ENCODE measurements at regions not wholly inside any gene's neighbourhood (a gene's known extent, or its start where the extent isn't known, plus 50 kb on each side); places are given as distances from the start of the nearest gene placed in this dataset.
"Not testable (repeated sequence)": the region's sequence is repeated elsewhere in the genome, so short reads cannot be mapped to it uniquely, and the experiment has no call there.

DNA sequence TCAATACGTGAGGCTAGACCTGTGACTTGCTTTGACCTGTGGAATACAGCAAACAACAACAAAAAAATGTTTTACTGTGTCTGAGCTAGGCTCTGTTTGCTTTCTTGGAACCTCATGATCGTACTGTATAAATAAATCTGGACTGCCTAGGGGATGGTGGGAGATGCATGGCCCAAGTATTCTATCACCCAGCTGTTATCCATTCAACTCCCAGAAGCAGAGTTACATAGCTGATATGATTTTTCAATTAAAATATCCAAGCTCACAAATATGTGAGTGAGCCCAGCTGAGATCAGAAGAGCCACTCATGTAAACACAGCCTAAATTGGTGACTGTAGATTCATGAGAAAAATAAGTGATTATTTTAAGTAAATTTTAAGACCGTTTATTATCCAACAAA lies 154.1 kb upstream of the THUMPD2 start:
- no peak for DNase-seq (ENCODE audit: low read depth in 4 of 4, low spot score in 2 of 4)

DNA sequence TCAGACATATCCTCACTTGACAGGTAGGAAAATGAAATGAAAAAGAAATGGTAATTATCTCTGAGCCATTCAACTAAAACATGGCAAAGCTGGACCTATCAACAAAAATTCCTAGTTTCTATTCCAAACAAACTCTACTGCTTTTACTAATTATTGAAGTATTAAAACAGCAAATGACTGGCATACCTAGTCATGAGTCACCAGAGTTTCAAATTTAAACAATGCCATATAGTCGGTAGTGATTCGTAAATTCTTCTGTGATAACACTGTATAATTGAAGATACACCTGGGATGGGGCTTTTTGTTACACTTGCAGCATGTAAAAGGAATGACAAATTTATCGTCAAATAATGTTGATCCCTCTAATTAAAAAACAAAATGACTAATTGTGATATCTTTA lies 153.1 kb upstream of the THUMPD2 start:
- DNase-seq (ENCODE audit: low read depth in 4 of 4, low spot score in 2 of 4), result no peak

DNA sequence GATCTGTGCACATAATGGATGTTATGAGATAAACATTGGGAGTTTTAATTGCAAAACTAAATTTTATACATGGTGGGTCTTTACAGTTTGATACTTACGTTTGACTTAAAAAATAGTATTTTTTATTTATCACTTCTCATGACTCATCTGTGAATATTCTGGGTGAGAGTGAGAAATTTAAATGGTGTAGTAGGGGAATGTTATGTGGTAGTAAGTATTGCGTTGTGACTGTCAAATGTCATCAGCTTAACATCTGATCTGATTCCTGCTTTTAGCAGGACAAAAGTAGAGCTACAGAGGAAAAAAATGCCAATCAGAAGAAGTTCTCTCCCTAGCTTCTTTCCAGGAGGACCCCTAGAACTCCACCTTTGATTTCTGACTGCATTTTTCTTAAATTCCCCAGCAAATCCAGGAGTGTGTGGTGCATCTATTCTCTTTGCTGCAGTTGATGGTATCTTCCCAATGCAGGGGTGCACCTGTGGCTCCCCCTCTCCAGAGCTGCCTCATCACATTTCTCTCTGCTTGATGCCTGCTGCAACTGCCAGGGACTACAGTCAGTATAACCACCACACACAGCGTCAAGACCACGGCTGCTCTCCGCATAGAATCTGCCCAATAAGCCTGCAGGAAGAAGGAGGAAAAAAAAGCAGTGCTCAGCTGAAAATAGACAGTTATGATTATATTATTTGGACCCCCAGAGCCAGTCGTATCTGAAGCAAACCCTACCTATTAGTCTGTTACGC lies 151.3 kb upstream of the THUMPD2 start:
- no peak for DNase-seq (ENCODE audit: low read depth in 4 of 4, low spot score in 2 of 4)

DNA sequence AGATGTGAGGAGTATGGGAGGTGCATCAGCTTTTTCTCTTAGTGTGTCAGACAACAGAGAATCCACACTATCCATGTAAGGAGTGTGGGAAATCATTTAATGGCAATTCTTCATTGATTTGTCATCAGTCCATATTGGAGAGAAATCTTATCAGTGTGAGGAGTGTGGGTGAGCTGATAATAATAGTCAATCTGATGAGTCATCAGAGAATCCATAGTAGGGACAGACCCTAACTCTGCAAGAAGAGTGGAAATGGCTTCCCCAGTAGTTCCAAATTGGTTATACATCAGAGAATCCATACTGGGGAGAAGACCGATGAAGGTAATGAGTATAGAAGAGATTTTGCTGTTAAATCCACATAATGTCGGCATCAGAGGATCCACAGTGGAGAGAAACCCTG lies 150.5 kb upstream of the THUMPD2 start:
- no peak for DNase-seq (ENCODE audit: low read depth in 4 of 4, low spot score in 2 of 4)

DNA sequence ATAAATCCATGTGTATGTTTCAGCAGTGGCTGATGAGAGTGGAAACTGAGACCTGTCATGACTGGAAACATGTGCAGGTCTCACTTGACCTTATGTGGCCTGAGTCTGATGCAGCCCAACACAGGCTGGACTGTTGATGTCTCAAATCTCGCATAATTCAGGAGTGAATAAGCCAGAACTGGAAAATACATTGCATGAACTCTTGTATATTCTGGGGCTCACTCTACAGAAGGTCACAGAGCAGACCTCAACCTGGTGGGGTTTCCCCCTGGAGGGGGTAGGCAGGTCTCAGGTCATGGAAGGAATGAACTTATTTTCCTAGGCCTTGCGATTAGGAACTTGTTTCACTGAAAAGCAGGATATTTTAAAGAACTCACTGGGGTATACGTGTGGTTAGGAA lies 146.3 kb upstream of the THUMPD2 start:
- DNase-seq (ENCODE audit: low read depth in 4 of 4, low spot score in 2 of 4), result no peak

DNA sequence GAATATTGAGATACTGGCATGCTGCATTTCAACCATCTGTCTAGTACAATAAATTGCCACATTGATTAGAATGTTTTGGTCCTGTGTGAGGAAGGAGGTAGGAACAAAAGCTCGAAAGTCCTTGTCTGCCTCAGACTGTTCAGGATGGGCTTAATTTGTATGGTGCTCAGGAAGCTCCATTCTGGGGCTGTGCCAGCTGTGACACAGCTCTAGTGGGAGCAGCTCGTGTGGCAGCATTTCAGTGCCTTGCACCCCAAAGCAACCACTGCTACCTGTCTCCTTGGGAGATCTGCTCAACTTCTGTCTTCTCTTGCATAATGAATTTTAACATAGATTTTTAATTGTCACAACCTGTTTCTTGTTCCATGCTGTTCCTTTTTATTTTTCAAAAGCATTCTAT lies 144.4 kb upstream of the THUMPD2 start:
- no peak for DNase-seq (ENCODE audit: low read depth in 4 of 4, low spot score in 2 of 4)

DNA sequence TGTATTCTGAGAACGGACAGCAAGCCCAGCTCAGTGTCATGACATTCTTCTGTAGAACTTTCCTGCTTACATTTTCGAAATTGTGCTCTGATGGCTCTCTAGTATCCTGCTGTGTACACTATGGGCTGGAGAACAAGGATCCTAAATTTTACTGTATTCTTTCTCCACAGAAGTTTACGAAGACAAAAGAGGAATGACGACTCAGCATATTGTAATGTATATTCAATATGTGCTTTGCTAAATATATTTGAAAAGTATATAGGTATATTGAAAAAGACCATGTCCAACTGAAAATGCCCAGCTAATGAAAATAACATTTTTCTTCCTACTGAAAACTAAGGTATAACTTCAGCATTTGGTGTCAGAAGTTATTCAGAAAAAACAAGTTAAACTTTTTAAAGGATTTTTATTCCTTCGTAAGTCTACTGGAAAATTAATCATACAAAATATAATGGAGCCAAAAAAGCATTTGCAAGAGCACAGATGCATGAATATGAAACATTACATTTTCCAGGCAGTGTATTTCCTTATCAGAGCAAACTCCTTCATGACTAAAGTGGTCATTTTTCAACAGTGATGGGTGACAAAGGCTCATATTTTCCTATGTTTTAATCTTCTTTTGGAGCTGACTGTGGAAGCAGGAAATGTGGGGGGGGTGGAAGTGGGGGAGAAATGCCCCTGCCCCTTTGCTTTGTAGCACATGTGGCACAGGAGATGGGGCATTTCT lies 143.8 kb upstream of the THUMPD2 start:
- no peak for DNase-seq (ENCODE audit: low read depth in 4 of 4, low spot score in 2 of 4)

DNA sequence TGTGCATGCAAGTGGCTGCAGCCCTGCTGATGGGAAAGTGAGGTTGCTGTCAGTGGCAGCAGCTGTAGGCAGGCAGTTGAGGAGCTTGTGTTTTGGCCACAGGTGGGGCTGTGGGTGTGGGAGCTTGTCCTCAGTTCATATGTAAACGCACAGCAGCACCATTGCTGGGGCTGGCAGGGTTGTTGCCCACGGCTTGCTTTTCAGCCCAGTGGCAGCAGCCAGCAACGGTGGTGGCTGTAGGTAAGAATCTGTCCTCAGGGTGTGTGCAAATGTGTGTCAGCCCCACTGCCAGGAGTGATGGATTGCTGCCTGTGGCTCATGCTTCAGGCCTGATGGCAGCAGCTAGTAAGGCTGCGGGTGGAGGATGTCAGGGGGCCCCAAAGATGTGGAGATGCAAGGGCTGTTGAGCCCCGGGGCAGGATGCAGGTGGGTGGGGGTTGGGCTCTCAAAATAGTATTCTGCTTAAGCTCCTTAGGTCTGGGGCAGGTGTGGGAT lies 141.3 kb upstream of the THUMPD2 start:
- no peak for DNase-seq (ENCODE audit: low read depth in 4 of 4, low spot score in 2 of 4)

DNA sequence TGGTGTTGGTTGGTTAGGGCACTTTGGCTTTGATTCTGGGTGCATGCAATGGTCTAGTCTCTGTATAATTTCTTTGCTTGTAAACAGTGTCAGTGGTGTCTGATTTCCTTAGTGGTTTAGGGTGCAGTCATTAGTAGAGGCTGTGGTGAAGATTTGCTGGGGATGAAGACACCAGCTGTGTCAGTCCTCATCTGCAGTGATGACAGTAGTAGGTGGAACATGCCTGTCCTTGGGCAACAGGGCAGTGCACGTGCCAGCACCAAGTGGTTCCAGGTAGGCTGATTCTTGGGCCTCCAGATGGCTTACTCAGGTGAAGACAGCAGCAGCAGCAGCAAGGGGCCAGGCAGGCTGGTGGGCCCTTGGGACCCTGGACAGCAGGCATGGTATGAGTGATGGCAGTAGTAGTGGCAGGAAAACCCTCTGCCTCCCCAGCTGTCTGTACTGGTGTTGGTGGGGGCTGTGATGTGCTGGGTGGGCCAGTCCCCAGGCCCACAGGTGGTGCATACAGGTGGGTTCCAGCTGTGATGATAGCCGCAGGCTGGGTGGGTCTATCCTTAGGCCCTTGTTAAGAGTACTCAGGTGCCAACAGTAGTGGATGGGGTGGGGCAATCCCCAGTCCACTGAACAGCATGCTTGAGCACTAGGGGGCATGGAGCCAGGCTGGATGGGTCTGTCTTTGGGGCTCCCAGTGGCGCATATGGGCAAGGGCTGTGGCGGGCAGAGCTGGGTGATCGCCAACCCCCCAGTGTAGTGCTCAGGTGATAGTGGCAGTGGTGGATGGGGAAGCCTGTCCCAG lies 140.7 kb upstream of the THUMPD2 start:
- no peak for DNase-seq (ENCODE audit: low read depth in 4 of 4, low spot score in 2 of 4)

DNA sequence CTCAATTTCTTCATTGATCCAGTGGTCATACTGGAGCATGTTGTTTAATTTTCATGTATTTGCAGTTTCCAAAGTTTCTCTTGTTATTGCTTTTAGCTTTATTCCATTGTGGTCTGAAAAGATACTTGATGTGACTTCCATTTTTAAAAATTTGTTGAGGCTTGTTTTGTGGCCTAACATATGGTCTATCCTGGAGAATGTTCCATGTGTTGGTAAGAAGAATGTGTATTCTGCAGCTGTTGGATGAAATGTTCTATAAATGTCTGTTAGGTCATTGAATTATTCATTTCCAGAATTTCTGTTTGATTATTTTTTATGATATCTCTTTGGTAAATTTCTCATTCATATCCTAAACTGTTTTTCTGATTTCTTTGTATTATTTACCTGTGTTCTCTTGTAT lies 139.8 kb upstream of the THUMPD2 start:
- no peak for DNase-seq (ENCODE audit: low read depth in 4 of 4, low spot score in 2 of 4)

DNA sequence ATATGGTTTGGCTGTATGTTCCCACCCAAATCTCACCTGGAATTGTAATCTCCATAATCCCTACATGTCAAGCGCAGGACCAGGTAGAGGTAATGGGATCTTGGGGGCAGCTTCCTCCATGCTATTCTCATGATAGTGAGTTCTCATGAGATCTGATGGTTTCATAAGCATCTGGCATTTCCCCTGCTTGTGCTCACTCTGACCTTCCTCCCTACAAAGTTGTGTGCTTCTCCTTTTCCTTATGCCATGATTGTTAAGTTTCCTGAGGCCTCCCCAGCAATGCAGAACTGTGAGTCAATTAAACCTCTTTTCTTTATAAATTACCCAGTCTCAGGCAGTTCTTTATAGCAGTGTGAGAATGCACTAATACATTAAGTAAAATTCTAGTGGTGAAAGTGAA lies 138.3 kb upstream of the THUMPD2 start:
- DNase-seq (ENCODE audit: low read depth in 4 of 4, low spot score in 2 of 4), result not testable (repeated sequence)

DNA sequence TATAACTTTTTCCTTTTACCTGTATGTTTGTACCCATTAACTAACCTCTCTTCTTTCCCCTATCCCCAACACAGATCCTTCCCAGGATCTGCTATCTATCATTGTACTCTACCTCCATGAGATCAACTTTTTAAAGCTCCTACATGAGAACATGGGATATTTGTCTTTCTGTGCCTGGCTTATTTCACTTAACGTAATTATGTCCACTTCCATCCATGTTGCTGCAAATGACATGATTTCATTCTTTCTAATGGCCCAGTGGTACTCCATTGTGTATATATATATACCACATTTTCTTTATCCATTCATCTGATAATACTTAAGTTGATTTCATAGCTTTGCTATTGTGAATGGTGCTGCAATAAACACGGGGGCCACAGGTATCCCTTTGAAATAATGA lies 135.9 kb upstream of the THUMPD2 start:
- no peak for DNase-seq (ENCODE audit: low read depth in 4 of 4, low spot score in 2 of 4)

DNA sequence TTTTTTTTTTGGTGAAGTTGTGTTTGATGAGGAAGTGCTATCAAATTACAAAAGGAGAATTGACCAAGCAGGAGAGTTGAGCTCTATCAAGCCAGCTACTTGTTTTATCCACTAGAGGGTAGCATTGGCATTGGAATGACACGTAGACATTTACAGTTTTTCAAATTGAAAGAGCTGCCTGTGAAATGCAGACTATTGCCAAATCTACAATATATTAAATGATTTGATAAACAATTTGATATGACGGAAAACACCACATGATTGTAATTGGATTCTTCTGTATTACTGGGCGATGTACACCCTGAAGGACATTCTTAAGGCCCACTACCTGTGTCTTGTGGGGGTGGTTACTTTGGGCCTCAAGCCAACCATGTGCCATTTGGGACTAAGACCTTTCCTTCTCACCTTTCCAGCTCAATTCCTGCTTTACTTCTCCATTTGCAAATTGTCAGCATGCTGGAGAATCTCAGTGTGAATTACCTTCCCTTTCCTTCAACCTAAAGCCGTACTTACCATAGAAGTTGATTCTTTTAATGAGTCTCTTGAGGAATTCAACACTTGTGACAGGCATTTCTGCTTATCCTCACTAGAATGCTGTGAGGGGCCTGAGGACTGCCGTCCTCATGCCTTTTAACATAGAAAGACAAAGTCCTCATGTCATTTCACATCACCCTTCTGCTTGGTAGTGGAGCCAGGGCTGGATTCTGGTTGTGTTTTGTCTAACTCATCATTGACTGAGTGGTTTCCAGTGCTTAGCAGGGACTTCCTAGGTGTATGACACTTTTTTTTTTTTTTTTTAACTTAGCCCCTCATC lies 134.8 kb upstream of the THUMPD2 start:
- DNase-seq (ENCODE audit: low read depth in 4 of 4, low spot score in 2 of 4), result peak; percentile 52 to 70 (median 65)

DNA sequence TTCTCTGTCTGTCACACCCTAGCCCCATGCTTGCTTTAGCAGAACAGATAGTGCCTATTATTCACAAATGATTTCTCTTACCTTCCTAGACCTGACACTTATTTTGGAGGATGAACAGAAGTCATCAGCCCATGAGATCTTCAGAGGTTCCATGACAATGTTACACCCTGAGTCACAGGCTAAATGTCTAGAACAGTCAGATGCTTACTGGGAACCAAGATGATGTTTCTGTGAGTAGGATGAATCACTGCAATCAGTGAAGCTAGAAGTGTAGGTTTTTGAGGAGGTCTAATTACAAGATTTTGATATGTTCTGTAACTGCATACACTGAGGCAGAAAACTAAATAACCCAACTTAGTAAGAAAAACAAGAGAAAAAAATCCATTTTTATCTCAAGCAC lies 123.0 kb upstream of the THUMPD2 start:
- DNase-seq (ENCODE audit: low read depth in 4 of 4, low spot score in 2 of 4), result no peak

DNA sequence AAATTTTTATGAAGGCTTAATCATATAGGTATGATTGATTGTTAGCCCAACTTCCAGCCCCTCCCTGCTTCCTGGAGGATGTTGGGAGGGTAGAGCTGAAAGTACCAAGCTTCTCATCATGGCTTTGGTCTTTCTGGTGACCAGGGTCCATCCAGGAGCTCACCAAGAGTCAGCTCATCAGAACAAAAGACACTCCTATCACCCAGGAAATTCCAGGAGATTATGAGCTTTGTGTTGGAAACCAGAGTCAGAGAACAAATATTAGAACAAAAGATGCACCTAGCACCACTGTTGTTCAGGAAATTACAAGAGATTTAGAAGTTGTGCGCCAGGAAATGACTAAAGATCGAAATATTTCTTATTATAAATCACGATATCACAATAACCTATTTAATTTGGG lies 119.9 kb upstream of the THUMPD2 start:
- no peak for DNase-seq (ENCODE audit: low read depth in 4 of 4, low spot score in 2 of 4)

DNA sequence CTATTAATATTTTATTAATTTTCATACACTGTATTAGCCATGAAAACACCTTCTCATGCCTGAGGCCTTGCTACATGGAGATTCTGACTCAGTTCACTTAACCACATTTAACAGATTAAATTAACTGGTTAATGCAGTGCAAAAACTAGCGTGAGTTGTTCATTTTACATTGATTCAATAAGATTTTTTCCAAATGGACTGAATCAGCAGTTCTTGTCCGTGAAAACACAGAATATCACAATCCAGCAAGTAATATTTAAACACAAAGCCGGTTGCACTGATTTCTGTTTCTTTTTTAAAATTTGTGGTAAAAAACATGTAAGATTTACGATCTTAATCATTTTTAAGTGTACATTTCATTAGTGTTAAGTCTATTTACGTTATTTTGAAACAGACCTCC lies 118.2 kb upstream of the THUMPD2 start:
- no peak for DNase-seq (ENCODE audit: low read depth in 4 of 4, low spot score in 2 of 4)

DNA sequence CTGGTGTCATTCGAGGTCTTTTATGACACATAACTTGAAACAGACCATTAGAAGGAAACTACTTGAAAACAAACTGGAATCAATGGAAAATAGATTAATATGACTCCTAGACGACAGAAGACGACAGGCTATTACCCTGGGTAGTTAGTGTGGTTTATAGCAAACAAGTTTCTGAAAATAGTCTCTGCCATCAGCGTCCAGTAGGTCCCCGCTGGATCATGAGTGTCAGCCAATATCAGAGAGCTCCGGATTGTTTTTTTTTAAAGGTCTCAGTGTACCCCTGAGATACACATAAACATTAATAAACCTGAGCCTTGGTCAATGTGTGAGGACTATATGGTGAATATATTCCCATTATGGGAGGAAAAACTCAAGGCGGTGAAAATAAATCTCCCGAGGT lies 115.0 kb upstream of the THUMPD2 start:
- DNase-seq (ENCODE audit: low read depth in 4 of 4, low spot score in 2 of 4), result no peak

DNA sequence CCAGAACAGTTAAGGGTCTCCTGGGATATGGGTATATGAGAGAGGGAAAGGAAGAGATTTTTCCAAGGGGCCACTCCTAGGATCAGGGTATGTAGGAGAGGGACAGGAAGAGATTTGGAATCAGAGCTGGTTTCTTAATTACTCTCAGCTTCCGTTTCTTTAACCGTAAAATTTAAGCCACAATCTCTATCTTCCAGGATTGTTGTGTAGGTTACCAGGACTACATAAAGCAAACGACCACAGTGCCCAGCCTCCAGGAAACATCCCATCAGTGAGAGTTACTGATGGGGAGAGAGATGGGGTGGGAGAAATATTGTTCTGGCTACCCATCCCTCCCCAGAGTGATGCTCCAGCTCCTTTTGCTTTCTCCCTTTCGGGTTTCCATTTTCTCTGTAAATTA lies 114.6 kb upstream of the THUMPD2 start:
- no peak for DNase-seq (ENCODE audit: low read depth in 4 of 4, low spot score in 2 of 4)

DNA sequence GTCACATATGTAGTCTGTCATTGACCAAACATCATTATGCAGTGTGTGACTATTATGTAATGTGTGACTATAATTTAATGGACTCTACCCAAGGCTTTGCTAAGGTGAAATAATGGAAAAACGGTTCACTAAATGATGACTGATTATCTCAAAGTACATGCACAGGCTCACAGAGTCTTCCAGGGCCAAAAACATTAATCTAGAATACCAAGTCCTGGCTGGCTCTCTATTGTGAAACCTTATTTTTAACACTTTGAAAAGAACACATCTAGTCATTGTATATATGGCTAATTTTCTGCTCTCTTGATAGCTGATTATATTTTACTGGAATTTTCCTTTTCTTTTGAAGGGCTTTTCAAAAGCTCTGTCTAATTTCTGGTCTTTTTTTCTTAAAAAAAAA lies 102.9 kb upstream of the THUMPD2 start:
- no peak for DNase-seq (ENCODE audit: low read depth in 4 of 4, low spot score in 2 of 4)

DNA sequence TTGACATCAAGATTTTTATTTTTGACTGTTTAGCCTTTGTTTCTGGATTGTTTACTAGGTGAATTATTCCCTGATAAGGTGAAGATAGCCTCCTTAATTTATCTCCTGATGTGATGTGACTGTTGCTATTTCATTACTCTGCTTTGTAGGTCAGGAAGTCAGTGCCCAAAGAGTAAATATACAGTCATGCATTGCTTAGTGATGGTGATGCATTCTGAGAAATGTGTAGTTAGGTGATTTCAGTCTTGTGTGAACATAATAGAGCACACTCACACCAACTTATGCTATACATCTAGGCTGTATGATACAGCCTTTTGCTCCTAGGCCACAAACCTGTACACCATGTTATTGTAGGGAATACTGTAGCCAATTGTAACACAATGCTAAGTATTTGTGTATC lies 102.4 kb upstream of the THUMPD2 start:
- DNase-seq (ENCODE audit: low read depth in 4 of 4, low spot score in 2 of 4), result no peak

DNA sequence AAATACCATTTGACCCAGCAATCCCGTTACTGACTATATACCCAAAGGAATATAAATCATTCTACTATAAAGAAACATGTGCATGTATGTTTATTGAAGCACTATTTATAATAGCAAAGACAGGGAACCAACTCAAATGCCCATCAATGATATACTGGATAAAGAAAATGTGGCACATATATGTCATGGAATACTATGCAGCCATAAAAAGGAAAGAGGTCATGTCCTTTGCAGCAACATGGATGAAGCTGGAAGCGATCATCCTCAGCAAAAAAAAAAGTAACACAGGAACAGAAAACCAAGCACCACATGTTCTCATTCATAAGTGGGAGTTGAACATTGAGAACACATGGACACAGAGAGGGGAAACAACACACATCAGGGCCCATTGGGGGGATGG lies 99.9 kb upstream of the THUMPD2 start:
- not testable (repeated sequence) for DNase-seq (ENCODE audit: low read depth in 4 of 4, low spot score in 2 of 4)

All from left renal cortex interstitium (tissue), 4 donors.